NT2/D1 (cell line): ENCODE measurements at regions not wholly inside any gene's neighbourhood (a gene's known extent, or its start where the extent isn't known, plus 50 kb on each side); places are given as distances from the start of the nearest gene placed in this dataset.

Experiments used
- SUZ12 ChIP-seq: IDR thresholded peaks from 2 replicates; pipeline ENCODE4 v1.6.1; 2011; ENCODE audit not compliant: insufficient read length, insufficient read depth; ENCODE audit errors: extremely low read depth
- YY1 ChIP-seq: IDR thresholded peaks from 2 replicates; pipeline ENCODE4 v1.6.1; 2011; ENCODE audit not compliant: insufficient read length, insufficient read depth

GRCh38 chr22:22099833-22100812 lies 117.5 kb upstream of the TOP3B start:
- TF ChIP-seq YY1: no peak
- TF ChIP-seq SUZ12: no peak
